Bronchial epithelial cell (primary cell): ENCODE measurements at regions not wholly inside any gene's neighbourhood (a gene's known extent, or its start where the extent isn't known, plus 50 kb on each side); places are given as distances from the start of the nearest gene placed in this dataset.

ENCODE experiments used
- DNase-seq: peaks from one replicate; pipeline ENCODE4 v3.0.0-alpha.2; 2010; ENCODE audit warnings: low read depth
- FAIRE-seq: peaks from 2 replicates; lab custom pipeline; 2011; peaks lifted over from hg19 to GRCh38; lab: Jason Lieb, UNC
- H3K27me3 ChIP-seq: 2 replicates; pipeline ENCODE4 v1.5.1; 2011; ENCODE audit warnings: low read length; ENCODE audit not compliant: control insufficient read depth, insufficient read depth
- H3K36me3 ChIP-seq: 2 replicates; pipeline ENCODE4 v1.5.1; 2011; ENCODE audit warnings: low read length; ENCODE audit not compliant: control insufficient read depth, insufficient read depth
- H3K4me3 ChIP-seq: 2 replicates; pipeline ENCODE4 v1.5.1; 2011; ENCODE audit warnings: mild to moderate bottlenecking, low read depth, low read length, control low read depth
- TF ChIP-seq, protein P1 (sequence below): IDR thresholded peaks from 2 replicates; pipeline ENCODE4 v1.5.1; 2011; ENCODE audit warnings: mild to moderate bottlenecking, moderate library complexity, low read length, control low read depth, inconsistent platforms; ENCODE audit not compliant: insufficient read depth, severe bottlenecking

DNA sequence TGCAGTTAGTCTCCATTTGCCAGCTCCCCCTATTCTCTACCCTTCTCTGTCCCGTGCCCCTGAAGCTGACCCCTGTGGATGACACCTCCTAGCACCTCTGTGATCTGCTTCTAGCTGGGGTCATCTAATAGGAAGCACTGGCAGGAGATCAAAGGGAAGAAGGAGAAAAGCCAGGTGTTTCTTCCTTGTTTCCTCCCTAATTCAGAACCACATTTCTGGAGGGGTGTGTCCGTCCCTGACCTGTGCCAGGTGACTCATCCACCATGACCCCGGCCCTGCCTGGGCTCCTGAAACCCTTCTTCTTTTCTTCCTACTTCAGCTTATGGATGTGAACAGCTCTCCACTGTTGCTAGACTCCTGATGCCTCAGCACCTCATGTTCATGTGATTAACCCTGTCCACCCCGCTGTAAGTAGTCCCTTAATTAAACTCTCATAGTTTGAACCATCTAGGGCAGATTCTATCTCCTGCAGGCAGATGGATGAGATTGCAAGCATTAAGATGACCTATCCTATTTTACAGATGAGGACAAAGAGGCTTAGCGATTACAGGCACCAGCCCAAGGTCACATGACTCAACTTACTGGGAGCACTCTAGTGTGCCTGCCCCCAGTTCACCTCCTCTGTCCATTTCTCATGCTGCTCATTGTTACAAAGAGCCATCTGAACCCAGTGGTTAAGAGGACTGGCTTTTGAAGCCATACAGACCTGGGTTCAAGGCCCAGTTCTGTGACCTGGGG, 770.5 kb downstream of the MED13L start:
- no peak overlapping the region for H3K4me3 ChIP-seq
- H3K27me3 ChIP-seq: no peaks in the 10 kb centered on the region
- no peaks in the 10 kb centered on the region for H3K36me3 ChIP-seq
- DNase-seq (no peak), FAIRE-seq (peak; percentile 43)
- TF ChIP-seq, protein P1, sequence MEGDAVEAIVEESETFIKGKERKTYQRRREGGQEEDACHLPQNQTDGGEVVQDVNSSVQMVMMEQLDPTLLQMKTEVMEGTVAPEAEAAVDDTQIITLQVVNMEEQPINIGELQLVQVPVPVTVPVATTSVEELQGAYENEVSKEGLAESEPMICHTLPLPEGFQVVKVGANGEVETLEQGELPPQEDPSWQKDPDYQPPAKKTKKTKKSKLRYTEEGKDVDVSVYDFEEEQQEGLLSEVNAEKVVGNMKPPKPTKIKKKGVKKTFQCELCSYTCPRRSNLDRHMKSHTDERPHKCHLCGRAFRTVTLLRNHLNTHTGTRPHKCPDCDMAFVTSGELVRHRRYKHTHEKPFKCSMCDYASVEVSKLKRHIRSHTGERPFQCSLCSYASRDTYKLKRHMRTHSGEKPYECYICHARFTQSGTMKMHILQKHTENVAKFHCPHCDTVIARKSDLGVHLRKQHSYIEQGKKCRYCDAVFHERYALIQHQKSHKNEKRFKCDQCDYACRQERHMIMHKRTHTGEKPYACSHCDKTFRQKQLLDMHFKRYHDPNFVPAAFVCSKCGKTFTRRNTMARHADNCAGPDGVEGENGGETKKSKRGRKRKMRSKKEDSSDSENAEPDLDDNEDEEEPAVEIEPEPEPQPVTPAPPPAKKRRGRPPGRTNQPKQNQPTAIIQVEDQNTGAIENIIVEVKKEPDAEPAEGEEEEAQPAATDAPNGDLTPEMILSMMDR: no peak

DNA sequence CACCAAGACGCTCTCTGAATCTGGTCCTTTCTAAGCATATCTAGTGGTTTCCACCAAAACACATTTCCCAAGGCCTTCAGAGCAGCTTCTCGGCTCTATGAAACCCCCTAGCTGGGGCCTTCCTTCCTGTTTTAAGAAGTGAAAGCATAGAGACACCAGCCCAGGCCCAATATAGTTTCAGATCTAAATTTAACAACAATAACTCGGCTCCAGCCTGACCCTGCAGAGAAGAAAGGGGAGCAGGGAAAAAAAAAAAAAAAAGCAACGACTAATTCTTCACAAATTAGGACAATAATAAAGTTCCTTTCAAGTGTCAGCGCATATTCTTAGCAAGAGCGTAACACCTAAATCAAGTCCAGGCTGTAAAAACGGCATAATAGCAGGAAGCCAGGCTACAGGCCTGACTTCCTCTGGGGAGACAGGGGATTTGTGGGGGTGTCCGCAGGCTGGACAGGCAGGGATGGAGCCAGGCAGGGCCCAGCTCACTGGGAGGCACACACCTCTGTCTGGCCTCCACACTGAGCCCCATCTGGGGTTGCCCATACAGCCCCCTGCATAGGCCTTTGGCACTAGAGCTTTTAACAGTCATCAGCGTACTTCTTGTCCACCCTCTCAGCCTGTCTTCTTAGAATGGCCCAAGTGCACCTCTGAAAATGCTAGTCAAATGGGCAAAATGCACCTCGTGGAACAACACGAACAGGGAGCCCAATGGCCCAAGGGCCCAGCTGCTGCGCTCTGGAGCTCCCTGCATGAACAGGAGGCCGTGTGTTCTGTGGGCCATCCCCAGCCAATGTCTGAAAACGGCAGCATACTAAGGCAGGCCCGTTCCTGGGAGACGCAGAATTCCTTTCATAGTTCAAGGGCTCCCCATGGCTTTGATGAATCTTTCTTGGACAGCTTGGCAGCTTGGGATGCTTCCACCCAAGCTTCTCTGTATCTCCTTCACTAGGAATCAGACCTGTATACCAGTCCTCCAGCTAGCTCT, 772.9 kb downstream of the MED13L start:
- Histone ChIP-seq H3K4me3 (no peak overlapping the region), H3K36me3 (no peaks in the 10 kb centered on the region), H3K27me3 (no peaks in the 10 kb centered on the region)
- TF ChIP-seq, protein P1: no peak
- no peak for DNase-seq
- FAIRE-seq: no peak

DNA sequence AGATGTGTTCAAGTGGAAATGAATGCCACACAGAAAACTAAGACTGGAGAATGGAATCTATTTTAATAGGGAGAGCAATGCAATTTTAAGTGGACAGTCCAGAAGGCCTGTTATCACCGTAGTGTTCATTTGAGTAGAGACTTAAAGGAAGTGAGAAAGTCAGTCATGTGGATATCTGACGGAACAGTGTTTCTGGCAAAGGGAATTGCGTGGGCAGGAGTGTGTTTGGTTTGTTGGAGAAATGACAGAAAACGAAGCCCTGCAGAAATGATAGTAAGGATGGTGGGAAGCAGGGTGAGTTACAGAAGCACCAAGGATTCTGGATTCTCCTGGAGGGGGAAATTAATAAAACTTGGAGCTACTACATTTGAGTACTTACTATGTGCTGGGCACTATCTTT, 776.6 kb downstream of the MED13L start:
- Histone ChIP-seq H3K27me3 (no peaks in the 10 kb centered on the region), H3K4me3 (no peak overlapping the region), H3K36me3 (no peaks in the 10 kb centered on the region)
- no peak for FAIRE-seq
- TF ChIP-seq, protein P1: no peak
- no peak for DNase-seq

DNA sequence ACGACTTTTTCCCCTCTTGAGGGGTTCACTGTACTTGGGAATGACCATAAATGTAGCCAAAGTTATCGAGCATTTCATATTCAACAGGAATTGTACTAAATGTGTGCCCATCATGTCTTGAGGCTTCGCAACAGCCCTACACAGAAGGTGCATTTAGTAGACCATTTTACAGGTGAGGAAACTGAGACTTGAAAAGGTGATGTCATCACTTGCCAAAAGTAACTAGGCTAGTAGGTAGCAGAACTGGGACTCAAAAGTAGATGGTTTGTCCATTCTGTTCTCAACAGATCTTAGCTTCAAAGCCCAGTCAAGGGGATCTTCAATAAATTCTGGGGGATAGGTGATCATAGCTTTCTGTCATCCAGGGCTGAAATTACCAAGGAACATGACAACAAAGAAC, 782.2 kb downstream of the MED13L start:
- H3K36me3 ChIP-seq: no peaks in the 10 kb centered on the region
- H3K4me3 ChIP-seq: no peak overlapping the region
- DNase-seq (no peak), FAIRE-seq (no peak)
- TF ChIP-seq, protein P1: no peak
- H3K27me3 ChIP-seq: no peaks in the 10 kb centered on the region

- DNase-seq (no peak), FAIRE-seq (no peak)
- Histone ChIP-seq H3K27me3 (no peaks in the 10 kb centered on the region), H3K36me3 (no peaks in the 10 kb centered on the region), H3K4me3 (no peak overlapping the region)
- TF ChIP-seq, protein P1: no peak
Measured at GRCh38 chr12:115492553-115492952, 784.9 kb downstream of the MED13L start.
